ENCODE measurements at regions not wholly inside any gene's neighbourhood (a gene's known extent, or its start where the extent isn't known, plus 50 kb on each side); places are given as distances from the start of the nearest gene placed in this dataset.

- H3K79me2 ChIP-seq (ENCODE audit: low read length): no peaks in the 10 kb centered on the region
- no peaks in the 10 kb centered on the region for H3F3A ChIP-seq (ENCODE audit: insufficient read depth, low read length)
- H3K4me3 ChIP-seq (ENCODE audit: low read length): no peak overlapping the region
- no peak overlapping the region for H3K9ac ChIP-seq (ENCODE audit: low read length)
- no peaks in the 10 kb centered on the region for H3K9me2 ChIP-seq (replicated peaks; ENCODE audit: insufficient read depth, low read length)
- H3K36me3 ChIP-seq (replicated peaks; ENCODE audit: insufficient read depth, low read length): no peaks in the 10 kb centered on the region
- TF ChIP-seq CTCF (IDR thresholded peaks at IDR 0.05; ENCODE audit: low read length) (no peak), EZH2 (optimal IDR thresholded peaks at IDR 0.05; ENCODE audit: low read depth, low read length) (no peak), EZH2phosphoT487 (IDR thresholded peaks at IDR 0.05; ENCODE audit: low read length) (no peak)
- H3K27ac ChIP-seq (ENCODE audit: low read length): no peak overlapping the region
- no peak overlapping the region for H3K4me2 ChIP-seq (ENCODE audit: low read depth, low read length)
- no peaks in the 10 kb centered on the region for H3K4me1 ChIP-seq (ENCODE audit: low read length)
- no peak for DNase-seq
- no peaks in the 10 kb centered on the region for H4K20me1 ChIP-seq (ENCODE audit: insufficient read depth, low read length)
- no peaks in the 10 kb centered on the region for H3K27me3 ChIP-seq (replicated peaks; ENCODE audit: insufficient read depth, low read length)
- H3K9me3 ChIP-seq (replicated peaks; ENCODE audit: insufficient read depth, low read length): no peaks in the 10 kb centered on the region
- H2AFZ ChIP-seq (ENCODE audit: low read length): no peak overlapping the region
Measured at GRCh38 chr11:90323289-90323688, 100.4 kb upstream of the CHORDC1 start.

GRCh38 chr11:90321018-90321417 is 98.2 kb upstream of the CHORDC1 start:
- H3K27me3 ChIP-seq (replicated peaks; ENCODE audit: insufficient read depth, low read length): no peaks in the 10 kb centered on the region
- DNase-seq: no peak

GRCh38 chr11:90318651-90319050 is 95.8 kb upstream of the CHORDC1 start:
- no peaks in the 10 kb centered on the region for H3K27me3 ChIP-seq (replicated peaks; ENCODE audit: insufficient read depth, low read length)
- no peak for TF ChIP-seq EZH2 (optimal IDR thresholded peaks at IDR 0.05; ENCODE audit: low read depth, low read length)
- no peak for TF ChIP-seq CTCF (IDR thresholded peaks at IDR 0.05; ENCODE audit: low read length)
- no peak for TF ChIP-seq EZH2phosphoT487 (IDR thresholded peaks at IDR 0.05; ENCODE audit: low read length)
- no peaks in the 10 kb centered on the region for H3K9me2 ChIP-seq (replicated peaks; ENCODE audit: insufficient read depth, low read length)
- H3K9me3 ChIP-seq (replicated peaks; ENCODE audit: insufficient read depth, low read length): no peaks in the 10 kb centered on the region
- no peaks in the 10 kb centered on the region for H4K20me1 ChIP-seq (ENCODE audit: insufficient read depth, low read length)
- H2AFZ ChIP-seq (ENCODE audit: low read length): no peak overlapping the region
- no peaks in the 10 kb centered on the region for H3K4me1 ChIP-seq (ENCODE audit: low read length)
- no peak overlapping the region for H3K4me3 ChIP-seq (ENCODE audit: low read length)
- no peaks in the 10 kb centered on the region for H3K79me2 ChIP-seq (ENCODE audit: low read length)
- no peak overlapping the region for H3K9ac ChIP-seq (ENCODE audit: low read length)
- DNase-seq: no peak
- no peaks in the 10 kb centered on the region for H3K36me3 ChIP-seq (replicated peaks; ENCODE audit: insufficient read depth, low read length)
- H3K4me2 ChIP-seq (ENCODE audit: low read depth, low read length): no peak overlapping the region
- no peaks in the 10 kb centered on the region for H3F3A ChIP-seq (ENCODE audit: insufficient read depth, low read length)
- H3K27ac ChIP-seq (ENCODE audit: low read length): no peak overlapping the region

More at GRCh38 chr11:90321018-90321417, 98.2 kb upstream of the CHORDC1 start:
- H3K9me3 ChIP-seq (replicated peaks; ENCODE audit: insufficient read depth, low read length): no peaks in the 10 kb centered on the region
- no peaks in the 10 kb centered on the region for H3K4me1 ChIP-seq (ENCODE audit: low read length)
- no peak overlapping the region for H3K4me3 ChIP-seq (ENCODE audit: low read length)
- no peak overlapping the region for H3K27ac ChIP-seq (ENCODE audit: low read length)
- H4K20me1 ChIP-seq (ENCODE audit: insufficient read depth, low read length): no peaks in the 10 kb centered on the region
- H2AFZ ChIP-seq (ENCODE audit: low read length): no peak overlapping the region
- no peaks in the 10 kb centered on the region for H3F3A ChIP-seq (ENCODE audit: insufficient read depth, low read length)
- no peak overlapping the region for H3K4me2 ChIP-seq (ENCODE audit: low read depth, low read length)
- H3K9me2 ChIP-seq (replicated peaks; ENCODE audit: insufficient read depth, low read length): no peaks in the 10 kb centered on the region
- H3K79me2 ChIP-seq (ENCODE audit: low read length): no peaks in the 10 kb centered on the region
- no peaks in the 10 kb centered on the region for H3K36me3 ChIP-seq (replicated peaks; ENCODE audit: insufficient read depth, low read length)
- TF ChIP-seq EZH2 (optimal IDR thresholded peaks at IDR 0.05; ENCODE audit: low read depth, low read length) (no peak), CTCF (IDR thresholded peaks at IDR 0.05; ENCODE audit: low read length) (no peak), EZH2phosphoT487 (IDR thresholded peaks at IDR 0.05; ENCODE audit: low read length) (no peak)
- no peak overlapping the region for H3K9ac ChIP-seq (ENCODE audit: low read length)
